Ovary (tissue), 3 donors: ENCODE measurements at regions not wholly inside any gene's neighbourhood (a gene's known extent, or its start where the extent isn't known, plus 50 kb on each side); places are given as distances from the start of the nearest gene placed in this dataset.

Experiments used
- EP300 ChIP-seq: sonication (generic); formaldehyde crosslinking; IDR thresholded peaks from one replicate; pipeline ENCODE4 v1.6.1; 2017; ENCODE audit warnings: antibody characterized with exemption
- TF ChIP-seq, protein P1 (sequence below), 3 donors: fragments of 450-650 bp in 2 of 3; fragments of 200-600 bp in 1 of 3; IDR thresholded peaks; one replicate each; pipeline versions ENCODE4 v1.5.1 to v1.8.0; 2016 to 2022; ENCODE audit warnings: antibody characterized with exemption in 3 of 3, mild to moderate bottlenecking in 1 of 3
- donor health status: DM: no; HTN: no; CAD: no.

- no peak for TF ChIP-seq EP300
- TF ChIP-seq, protein P1, sequence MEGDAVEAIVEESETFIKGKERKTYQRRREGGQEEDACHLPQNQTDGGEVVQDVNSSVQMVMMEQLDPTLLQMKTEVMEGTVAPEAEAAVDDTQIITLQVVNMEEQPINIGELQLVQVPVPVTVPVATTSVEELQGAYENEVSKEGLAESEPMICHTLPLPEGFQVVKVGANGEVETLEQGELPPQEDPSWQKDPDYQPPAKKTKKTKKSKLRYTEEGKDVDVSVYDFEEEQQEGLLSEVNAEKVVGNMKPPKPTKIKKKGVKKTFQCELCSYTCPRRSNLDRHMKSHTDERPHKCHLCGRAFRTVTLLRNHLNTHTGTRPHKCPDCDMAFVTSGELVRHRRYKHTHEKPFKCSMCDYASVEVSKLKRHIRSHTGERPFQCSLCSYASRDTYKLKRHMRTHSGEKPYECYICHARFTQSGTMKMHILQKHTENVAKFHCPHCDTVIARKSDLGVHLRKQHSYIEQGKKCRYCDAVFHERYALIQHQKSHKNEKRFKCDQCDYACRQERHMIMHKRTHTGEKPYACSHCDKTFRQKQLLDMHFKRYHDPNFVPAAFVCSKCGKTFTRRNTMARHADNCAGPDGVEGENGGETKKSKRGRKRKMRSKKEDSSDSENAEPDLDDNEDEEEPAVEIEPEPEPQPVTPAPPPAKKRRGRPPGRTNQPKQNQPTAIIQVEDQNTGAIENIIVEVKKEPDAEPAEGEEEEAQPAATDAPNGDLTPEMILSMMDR (IDR thresholded peaks at IDR 0.05) = no peak
Observed at GRCh38 chr3:153740109-153740508, 381.1 kb upstream of the ARHGEF26 start.
